GM12875 (cell line): ENCODE measurements at regions not wholly inside any gene's neighbourhood (a gene's known extent, or its start where the extent isn't known, plus 50 kb on each side); places are given as distances from the start of the nearest gene placed in this dataset.

Experiments used
- H3K4me3 ChIP-seq: one replicate; pipeline ENCODE4 v1.5.1; 2011; ENCODE audit warnings: low read depth, low read length, control low read depth
- TF ChIP-seq, protein P1 (sequence below): IDR thresholded peaks from 2 replicates; pipeline ENCODE4 v1.5.1; 2011; ENCODE audit warnings: low read depth, mild to moderate bottlenecking, control low read depth, inconsistent platforms, low read length, moderate library complexity, borderline replicate concordance; ENCODE audit not compliant: insufficient read depth

DNA sequence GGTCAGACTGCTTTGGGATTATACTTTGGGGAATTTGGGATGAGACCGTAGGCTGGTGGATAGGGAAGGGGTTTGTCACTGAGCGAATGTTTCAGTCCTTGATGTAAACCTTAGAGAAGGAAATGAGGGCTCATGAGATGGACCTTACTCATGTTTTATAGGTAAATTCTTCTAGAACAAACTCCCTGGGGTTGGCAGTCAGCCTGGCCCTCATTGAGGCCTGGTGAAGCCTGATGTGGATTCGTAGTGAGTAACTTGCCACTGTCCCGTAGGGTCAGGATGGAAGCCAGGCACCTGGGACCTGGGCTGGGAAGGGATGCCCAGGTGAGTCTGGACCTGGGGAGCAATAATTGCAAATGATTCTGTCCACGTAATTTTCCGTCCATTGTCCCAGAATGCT lies 258.3 kb downstream of the LPIN1 start:
- TF ChIP-seq, protein P1, sequence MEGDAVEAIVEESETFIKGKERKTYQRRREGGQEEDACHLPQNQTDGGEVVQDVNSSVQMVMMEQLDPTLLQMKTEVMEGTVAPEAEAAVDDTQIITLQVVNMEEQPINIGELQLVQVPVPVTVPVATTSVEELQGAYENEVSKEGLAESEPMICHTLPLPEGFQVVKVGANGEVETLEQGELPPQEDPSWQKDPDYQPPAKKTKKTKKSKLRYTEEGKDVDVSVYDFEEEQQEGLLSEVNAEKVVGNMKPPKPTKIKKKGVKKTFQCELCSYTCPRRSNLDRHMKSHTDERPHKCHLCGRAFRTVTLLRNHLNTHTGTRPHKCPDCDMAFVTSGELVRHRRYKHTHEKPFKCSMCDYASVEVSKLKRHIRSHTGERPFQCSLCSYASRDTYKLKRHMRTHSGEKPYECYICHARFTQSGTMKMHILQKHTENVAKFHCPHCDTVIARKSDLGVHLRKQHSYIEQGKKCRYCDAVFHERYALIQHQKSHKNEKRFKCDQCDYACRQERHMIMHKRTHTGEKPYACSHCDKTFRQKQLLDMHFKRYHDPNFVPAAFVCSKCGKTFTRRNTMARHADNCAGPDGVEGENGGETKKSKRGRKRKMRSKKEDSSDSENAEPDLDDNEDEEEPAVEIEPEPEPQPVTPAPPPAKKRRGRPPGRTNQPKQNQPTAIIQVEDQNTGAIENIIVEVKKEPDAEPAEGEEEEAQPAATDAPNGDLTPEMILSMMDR: no peak
- H3K4me3 ChIP-seq: no peak overlapping the region

DNA sequence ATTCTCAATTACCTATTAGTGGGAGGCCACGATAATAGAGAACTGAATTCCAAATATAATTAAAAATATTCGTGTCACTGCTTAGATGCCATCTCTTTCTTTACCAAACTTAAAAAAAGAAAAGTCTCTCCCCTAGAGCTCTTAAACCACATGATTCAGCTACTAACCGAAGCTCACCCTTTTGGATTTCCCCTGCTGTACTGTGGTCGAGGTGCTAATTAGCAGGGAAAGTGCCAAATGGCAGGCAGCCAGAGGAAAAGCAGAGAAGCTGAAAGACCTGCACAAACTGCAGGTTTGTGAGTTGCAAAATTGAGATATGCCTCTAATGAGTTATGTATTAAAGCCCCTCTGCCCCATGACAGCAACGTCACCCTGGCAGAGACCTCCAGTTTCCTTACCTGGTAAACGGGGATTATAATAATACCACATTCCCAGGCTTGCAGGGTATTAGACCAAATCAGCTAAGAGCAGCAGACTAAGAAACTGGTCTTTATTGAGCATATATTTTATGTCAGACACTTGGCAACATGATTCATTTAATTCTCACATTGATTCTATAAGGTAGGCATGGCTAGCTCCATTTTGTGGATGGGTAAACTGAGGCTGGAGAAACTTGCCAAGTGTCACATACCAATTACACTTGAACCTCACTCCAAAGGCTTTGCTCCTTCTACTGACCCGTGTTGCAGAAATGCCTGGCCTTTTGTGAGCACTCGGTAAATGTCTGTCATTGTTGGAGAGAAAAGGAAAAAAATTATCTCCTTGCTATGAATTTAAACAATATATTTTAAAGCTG lies 259.7 kb downstream of the LPIN1 start:
- H3K4me3 ChIP-seq: no peak overlapping the region
- TF ChIP-seq, protein P1: no peak

DNA sequence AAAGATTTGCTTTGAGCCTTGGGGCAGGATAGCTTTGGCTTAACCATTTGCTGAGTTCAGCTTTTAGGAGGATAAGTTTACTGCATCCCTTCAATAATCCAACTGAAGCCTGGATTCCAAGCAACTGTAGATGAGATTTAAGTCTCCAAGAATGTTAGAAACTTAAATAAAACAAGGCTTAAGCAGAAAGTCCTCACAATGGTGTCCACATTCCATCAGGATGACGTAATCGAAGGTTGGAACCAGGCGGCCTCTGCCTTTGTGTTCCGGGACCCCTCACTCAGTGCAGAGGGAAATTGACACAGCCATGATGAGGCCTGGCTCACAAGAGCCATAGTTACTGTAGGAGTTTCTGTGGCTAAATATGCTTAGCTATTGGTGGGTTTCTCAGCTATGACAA lies 260.4 kb downstream of the LPIN1 start:
- H3K4me3 ChIP-seq: no peak overlapping the region
- TF ChIP-seq, protein P1: no peak

DNA sequence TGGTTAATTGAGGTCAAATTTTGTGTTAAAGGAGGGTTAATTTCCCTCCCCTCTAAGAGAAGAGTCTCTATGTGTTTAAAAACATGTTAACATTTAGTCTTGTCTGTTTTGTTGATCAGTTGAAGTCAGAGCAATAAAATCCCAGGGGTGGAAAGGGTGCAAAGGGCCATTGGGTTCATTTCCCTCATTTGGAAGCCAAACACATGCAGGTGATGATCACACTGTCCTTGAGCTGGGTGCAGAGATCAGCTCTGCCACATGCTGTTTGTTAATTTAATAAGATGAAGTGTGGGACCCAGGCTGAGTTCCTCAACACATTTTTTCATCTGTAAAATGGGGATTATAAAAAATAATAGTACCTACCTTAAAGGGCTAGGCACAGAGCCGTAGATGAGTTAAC lies 260.9 kb downstream of the LPIN1 start:
- no peak overlapping the region for H3K4me3 ChIP-seq
- TF ChIP-seq, protein P1: no peak

DNA sequence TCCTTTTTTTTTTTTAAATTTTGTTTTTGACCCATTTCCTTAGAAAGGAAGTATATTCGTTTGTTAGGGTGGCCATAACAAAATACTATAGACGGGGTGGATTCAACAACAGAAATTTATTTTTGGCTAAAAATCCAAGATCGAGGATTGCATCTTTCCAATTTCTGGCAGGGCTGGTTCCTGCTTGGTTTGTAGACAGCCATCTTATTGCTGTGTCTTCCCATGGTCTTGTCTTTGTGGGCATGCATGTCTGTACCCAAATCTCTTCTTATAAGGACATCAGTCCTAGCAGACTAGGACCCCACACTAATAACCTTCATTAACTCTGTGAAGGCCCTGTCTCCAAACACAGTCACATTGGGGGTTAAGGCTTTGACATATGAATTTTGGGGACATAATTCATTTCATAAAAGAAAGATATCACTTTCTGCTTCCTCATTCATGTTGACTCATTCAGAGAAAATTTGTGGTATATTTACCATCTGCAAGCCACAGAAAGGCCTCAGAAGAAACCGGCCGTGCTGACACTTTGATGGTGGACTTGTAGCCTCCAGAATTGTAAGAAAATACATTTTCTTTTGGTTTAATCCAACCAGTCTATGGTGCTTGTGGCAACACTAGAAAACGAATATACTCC lies 262.1 kb downstream of the LPIN1 start:
- TF ChIP-seq, protein P1: no peak
- H3K4me3 ChIP-seq: no peak overlapping the region

DNA sequence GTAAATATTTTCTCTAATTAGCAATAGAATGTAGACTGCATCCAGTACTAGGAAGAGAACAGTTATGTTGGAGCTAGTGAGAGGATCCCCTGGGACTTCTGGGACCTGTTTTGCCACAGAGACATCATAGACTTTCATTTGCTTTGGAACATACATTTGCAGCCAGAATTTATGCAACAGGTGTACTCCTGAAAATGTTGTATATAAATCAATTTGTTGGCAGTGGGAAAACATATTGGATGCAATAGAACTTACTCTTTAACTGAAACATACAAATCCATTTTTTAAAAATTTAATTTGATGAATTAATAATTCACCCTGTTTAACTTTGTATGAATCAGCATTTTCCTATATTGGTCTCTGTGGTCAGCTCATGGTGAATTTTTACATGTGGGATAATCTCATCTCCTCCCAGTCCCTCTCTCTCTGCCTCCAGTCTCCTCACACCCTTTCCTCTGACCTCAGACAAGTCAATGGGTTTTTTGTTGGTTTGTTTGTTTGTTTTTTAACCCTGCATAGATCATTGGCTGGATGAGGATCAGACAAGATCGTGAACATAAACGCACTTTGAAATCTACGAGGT lies 263.0 kb downstream of the LPIN1 start:
- H3K4me3 ChIP-seq: no peak overlapping the region
- TF ChIP-seq, protein P1: no peak
